ENCODE measurements at regions not wholly inside any gene's neighbourhood (a gene's known extent, or its start where the extent isn't known, plus 50 kb on each side); places are given as distances from the start of the nearest gene placed in this dataset.
A peak's percentile ranks its signal among the peaks of the same experiment; 100 is the strongest.

- H3K27ac ChIP-seq = no peak overlapping the region
- H3K27me3 ChIP-seq = no peaks in the 10 kb centered on the region
- WGBS, 2 donors (ENCODE audit: low coverage in 1 of 2) = 84 to 100% methylated on average over 1 to 4 of the region's 4 CpGs
- H3K4me1 ChIP-seq = no peaks in the 10 kb centered on the region
- H3K36me3 ChIP-seq = no peaks in the 10 kb centered on the region
- no peak for ATAC-seq
- H3K9me3 ChIP-seq = no peaks in the 10 kb centered on the region
- TF ChIP-seq CTCF (IDR thresholded peaks at IDR 0.05) = no peak
- TF ChIP-seq POLR2AphosphoS5 (IDR thresholded peaks at IDR 0.05) = no peak
- no peak for TF ChIP-seq EP300 (IDR thresholded peaks at IDR 0.05)
- no peak for TF ChIP-seq POLR2A (IDR thresholded peaks at IDR 0.05)
- H3K4me3 ChIP-seq = no peak overlapping the region
Measured at GRCh38 chr5:173752653-173753052, 135.5 kb upstream of the CPEB4 start.

- Histone ChIP-seq H3K36me3 (no peaks in the 10 kb centered on the region), H3K9me3 (no peaks in the 10 kb centered on the region), H3K27ac (no peak overlapping the region), H3K4me1 (no peaks in the 10 kb centered on the region), H3K27me3 (no peaks in the 10 kb centered on the region), H3K4me3 (no peak overlapping the region)
- 67 to 88% methylated on average over 6 to 7 of the region's 15 CpGs for WGBS, 2 donors (ENCODE audit: low coverage in 1 of 2)
- peak; percentile 58 for ATAC-seq
- no peak for TF ChIP-seq CTCF (IDR thresholded peaks at IDR 0.05)
- no peak for TF ChIP-seq EP300 (IDR thresholded peaks at IDR 0.05)
- TF ChIP-seq POLR2AphosphoS5 (IDR thresholded peaks at IDR 0.05) = no peak
- TF ChIP-seq POLR2A (IDR thresholded peaks at IDR 0.05) = no peak
Measured at GRCh38 chr5:173753307-173754168, 134.6 kb upstream of the CPEB4 start.

GRCh38 chr5:173755319-173755718, 132.8 kb upstream of the CPEB4 start:
- 94 to 100% methylated on average over 1 to 3 of the region's 3 CpGs for WGBS, 2 donors (ENCODE audit: low coverage in 1 of 2)
- no peak for ATAC-seq
- H3K27me3 ChIP-seq = no peaks in the 10 kb centered on the region

GRCh38 chr5:173757403-173758209, 130.5 kb upstream of the CPEB4 start:
- Histone ChIP-seq H3K36me3 (no peaks in the 10 kb centered on the region), H3K9me3 (no peaks in the 10 kb centered on the region), H3K27me3 (no peaks in the 10 kb centered on the region), H3K4me1 (no peaks in the 10 kb centered on the region), H3K27ac (no peak overlapping the region), H3K4me3 (no peak overlapping the region)
- no peak for ATAC-seq
- TF ChIP-seq CTCF (IDR thresholded peaks at IDR 0.05) (no peak), EP300 (IDR thresholded peaks at IDR 0.05) (no peak), POLR2A (IDR thresholded peaks at IDR 0.05) (no peak), POLR2AphosphoS5 (IDR thresholded peaks at IDR 0.05) (no peak)
- 55 to 64% methylated on average over 3 to 8 of the region's 12 CpGs for WGBS, 2 donors (ENCODE audit: low coverage in 1 of 2)

More at GRCh38 chr5:173755319-173755718, 132.8 kb upstream of the CPEB4 start:
- Histone ChIP-seq H3K4me3 (no peak overlapping the region), H3K4me1 (no peaks in the 10 kb centered on the region), H3K27ac (no peak overlapping the region), H3K9me3 (no peaks in the 10 kb centered on the region), H3K36me3 (no peaks in the 10 kb centered on the region)
- TF ChIP-seq CTCF (IDR thresholded peaks at IDR 0.05) (no peak), EP300 (IDR thresholded peaks at IDR 0.05) (no peak), POLR2A (IDR thresholded peaks at IDR 0.05) (no peak), POLR2AphosphoS5 (IDR thresholded peaks at IDR 0.05) (no peak)
